Activated CD4-positive, alpha-beta T cell treated with anti-CD3 and anti-CD28 coated beads for 36 hours (primary cell): ENCODE measurements at regions not wholly inside any gene's neighbourhood (a gene's known extent, or its start where the extent isn't known, plus 50 kb on each side); places are given as distances from the start of the nearest gene placed in this dataset.
"Not testable (repeated sequence)": the region's sequence is repeated elsewhere in the genome, so short reads cannot be mapped to it uniquely, and the experiment has no call there.

ENCODE experiments used
- ATAC-seq: fragments of 200-7000 bp; cut with Tn5 transposase; one replicate; pipeline ENCODE4 v1.10.0; 2021; ENCODE audit warnings: mild to moderate bottlenecking, moderate library complexity
- CTCF ChIA-PET: fragments of 350-600 bp; sonication (Branson Sonifier 250); formaldehyde crosslinking; loops from one replicate; lab custom pipeline; 2021; ENCODE audit warnings: antibody characterized with exemption; lab: Charles Lee
- POLR2A ChIA-PET: fragments of 350-600 bp; sonication (Branson Sonifier 250); formaldehyde crosslinking; loops from one replicate; lab custom pipeline; 2021; ENCODE audit warnings: antibody characterized with exemption, inconsistent platforms; lab: Charles Lee
- DNase-seq: peaks from one replicate; pipeline ENCODE4 v3.0.0-alpha.2; 2020
- H3K27ac Mint-ChIP-seq: one replicate; pipeline ENCODE4 v1.8.0; 2021; ENCODE audit warnings: mixed read lengths
- H3K27me3 Mint-ChIP-seq: one replicate; pipeline ENCODE4 v1.8.0; 2021; ENCODE audit warnings: mixed read lengths
- H3K36me3 Mint-ChIP-seq: one replicate; pipeline ENCODE4 v1.8.0; 2021; ENCODE audit warnings: low read depth, mixed read lengths
- H3K4me1 Mint-ChIP-seq: one replicate; pipeline ENCODE4 v1.8.0; 2021; ENCODE audit warnings: mixed read lengths
- H3K4me3 Mint-ChIP-seq: one replicate; pipeline ENCODE4 v1.8.0; 2021; ENCODE audit warnings: mild to moderate bottlenecking, moderate library complexity, mixed read lengths
- H3K9me3 Mint-ChIP-seq: one replicate; pipeline ENCODE4 v1.8.0; 2021; ENCODE audit warnings: low read depth, mixed read lengths
- intact Hi-C, 2 experiments: fragments of 100-400 bp; cut with DNase I in 1 of 2; cut with micrococcal nuclease in 1 of 2; formaldehyde crosslinking; loops; one replicate each; pipeline versions ENCODE4 v1.14.2 to v1.15.1; 2022 to 2024; cut with DNase I, micrococcal nuclease

- ATAC-seq (no peak), DNase-seq (no peak)
- ChIA-PET CTCF (no interaction called here), POLR2A (interaction anchor here (0.6 kb wide), 1 partner anchor 54 kb away, joined by 3 read pairs; no protein-coding TSS in a partner anchor)
- H3K4me3 Mint-ChIP-seq, result no peak overlapping the region
- no peaks in the 10 kb centered on the region for H3K36me3 Mint-ChIP-seq
- H3K9me3 Mint-ChIP-seq, result peaks cover 5% of the 10 kb centered on the region
- intact Hi-C loops, result no loop called here
- no peaks in the 10 kb centered on the region for H3K27me3 Mint-ChIP-seq
- H3K4me1 Mint-ChIP-seq, result no peaks in the 10 kb centered on the region
- no peak overlapping the region for H3K27ac Mint-ChIP-seq
Measured at GRCh38 chr7:145850636-145851035, 266.0 kb upstream of the CNTNAP2 start.

GRCh38 chr7:145848691-145849090, 267.9 kb upstream of the CNTNAP2 start:
- no peaks in the 10 kb centered on the region for H3K27me3 Mint-ChIP-seq
- no peak overlapping the region for H3K4me3 Mint-ChIP-seq
- ATAC-seq (no peak), DNase-seq (no peak)
- intact Hi-C loops, result loop anchor here in 1 of 2 experiments (2.0 kb wide), 1 partner anchor 812 kb away; no protein-coding TSS in a partner anchor
- CTCF ChIA-PET, result no interaction called here
- no peaks in the 10 kb centered on the region for H3K36me3 Mint-ChIP-seq
- H3K4me1 Mint-ChIP-seq, result no peaks in the 10 kb centered on the region
- peaks cover 2% of the 10 kb centered on the region for H3K9me3 Mint-ChIP-seq
- no peak overlapping the region for H3K27ac Mint-ChIP-seq
- POLR2A ChIA-PET, result no interaction called here

- H3K9me3 Mint-ChIP-seq, result peaks cover 2% of the 10 kb centered on the region
- H3K4me1 Mint-ChIP-seq, result no peaks in the 10 kb centered on the region
- intact Hi-C loops, result no loop called here
- no peaks in the 10 kb centered on the region for H3K27me3 Mint-ChIP-seq
- CTCF ChIA-PET, result no interaction called here
- H3K27ac Mint-ChIP-seq, result no peak overlapping the region
- DNase-seq (no peak), ATAC-seq (no peak)
- POLR2A ChIA-PET, result no interaction called here
- no peaks in the 10 kb centered on the region for H3K36me3 Mint-ChIP-seq
- no peak overlapping the region for H3K4me3 Mint-ChIP-seq
Measured at GRCh38 chr7:145845345-145845744, 271.3 kb upstream of the CNTNAP2 start.

- CTCF ChIA-PET, result no interaction called here
- H3K36me3 Mint-ChIP-seq, result no peaks in the 10 kb centered on the region
- peaks cover 8% of the 10 kb centered on the region for H3K9me3 Mint-ChIP-seq
- no peak overlapping the region for H3K27ac Mint-ChIP-seq
- intact Hi-C loops, result no loop called here
- H3K4me1 Mint-ChIP-seq, result no peaks in the 10 kb centered on the region
- DNase-seq (no peak), ATAC-seq (no peak)
- POLR2A ChIA-PET, result no interaction called here
- no peaks in the 10 kb centered on the region for H3K27me3 Mint-ChIP-seq
- no peak overlapping the region for H3K4me3 Mint-ChIP-seq
Measured at GRCh38 chr7:145839814-145840213, 276.8 kb upstream of the CNTNAP2 start.

GRCh38 chr7:145831616-145832206, 284.9 kb upstream of the CNTNAP2 start:
- Mint-ChIP-seq H3K4me3 (no peak overlapping the region), H3K27ac (no peak overlapping the region), H3K36me3 (no peaks in the 10 kb centered on the region), H3K9me3 (peaks cover 16% of the 10 kb centered on the region), H3K27me3 (no peaks in the 10 kb centered on the region), H3K4me1 (no peaks in the 10 kb centered on the region)
- DNase-seq (no peak), ATAC-seq (no peak)
- ChIA-PET POLR2A (no interaction called here), CTCF (no interaction called here)
- intact Hi-C loops, result no loop called here

GRCh38 chr7:145817687-145818086, 298.9 kb upstream of the CNTNAP2 start:
- DNase-seq (no peak), ATAC-seq (no peak)
- ChIA-PET POLR2A (no interaction called here), CTCF (no interaction called here)
- H3K4me1 Mint-ChIP-seq, result no peaks in the 10 kb centered on the region
- peaks cover 10% of the 10 kb centered on the region for H3K9me3 Mint-ChIP-seq
- H3K36me3 Mint-ChIP-seq, result no peaks in the 10 kb centered on the region
- no peak overlapping the region for H3K4me3 Mint-ChIP-seq
- H3K27ac Mint-ChIP-seq, result no peak overlapping the region
- intact Hi-C loops, result no loop called here
- no peaks in the 10 kb centered on the region for H3K27me3 Mint-ChIP-seq

GRCh38 chr7:145812218-145812617, 304.4 kb upstream of the CNTNAP2 start:
- ATAC-seq (no peak), DNase-seq (no peak)
- Mint-ChIP-seq H3K9me3 (peaks cover 7% of the 10 kb centered on the region), H3K27ac (no peak overlapping the region), H3K4me3 (no peak overlapping the region), H3K36me3 (no peaks in the 10 kb centered on the region), H3K4me1 (no peaks in the 10 kb centered on the region), H3K27me3 (no peaks in the 10 kb centered on the region)
- intact Hi-C loops, result no loop called here
- POLR2A ChIA-PET, result no interaction called here
- CTCF ChIA-PET, result no interaction called here

GRCh38 chr7:145805496-145805895, 311.1 kb upstream of the CNTNAP2 start:
- H3K9me3 Mint-ChIP-seq, CTCF ChIA-PET, H3K27ac Mint-ChIP-seq, H3K4me1 Mint-ChIP-seq, DNase-seq, POLR2A ChIA-PET, ATAC-seq, H3K36me3 Mint-ChIP-seq, H3K4me3 Mint-ChIP-seq, H3K27me3 Mint-ChIP-seq, intact Hi-C loops: not testable (repeated sequence)

GRCh38 chr7:145797507-145797906, 319.1 kb upstream of the CNTNAP2 start:
- ChIA-PET CTCF (no interaction called here), POLR2A (no interaction called here)
- DNase-seq, result no peak
- Mint-ChIP-seq H3K4me1 (no peaks in the 10 kb centered on the region), H3K27ac (no peak overlapping the region), H3K36me3 (no peaks in the 10 kb centered on the region), H3K9me3 (peaks cover 2% of the 10 kb centered on the region), H3K4me3 (no peak overlapping the region), H3K27me3 (no peaks in the 10 kb centered on the region)
- no peak for ATAC-seq
- intact Hi-C loops, result no loop called here

- H3K36me3 Mint-ChIP-seq, result no peaks in the 10 kb centered on the region
- ATAC-seq (no peak), DNase-seq (no peak)
- no peak overlapping the region for H3K27ac Mint-ChIP-seq
- POLR2A ChIA-PET, result no interaction called here
- peaks cover 2% of the 10 kb centered on the region for H3K9me3 Mint-ChIP-seq
- H3K27me3 Mint-ChIP-seq, result no peaks in the 10 kb centered on the region
- CTCF ChIA-PET, result no interaction called here
- H3K4me1 Mint-ChIP-seq, result no peaks in the 10 kb centered on the region
- H3K4me3 Mint-ChIP-seq, result no peak overlapping the region
- intact Hi-C loops, result no loop called here
Measured at GRCh38 chr7:145795132-145795531, 321.5 kb upstream of the CNTNAP2 start.

GRCh38 chr7:145784809-145785780, 331.5 kb upstream of the CNTNAP2 start:
- Mint-ChIP-seq H3K27me3 (no peaks in the 10 kb centered on the region), H3K36me3 (no peaks in the 10 kb centered on the region), H3K4me3 (no peak overlapping the region), H3K27ac (no peak overlapping the region), H3K9me3 (peaks cover 1% of the 10 kb centered on the region), H3K4me1 (no peaks in the 10 kb centered on the region)
- intact Hi-C loops, result no loop called here
- ATAC-seq (no peak), DNase-seq (no peak)
- POLR2A ChIA-PET, result no interaction called here
- CTCF ChIA-PET, result no interaction called here

GRCh38 chr7:145781388-145781787, 335.2 kb upstream of the CNTNAP2 start:
- H3K4me1 Mint-ChIP-seq, H3K9me3 Mint-ChIP-seq, H3K27ac Mint-ChIP-seq, H3K4me3 Mint-ChIP-seq, CTCF ChIA-PET, POLR2A ChIA-PET, H3K36me3 Mint-ChIP-seq, ATAC-seq, DNase-seq, intact Hi-C loops, H3K27me3 Mint-ChIP-seq: not testable (repeated sequence)
